ENCODE measurements at regions not wholly inside any gene's neighbourhood (a gene's known extent, or its start where the extent isn't known, plus 50 kb on each side); places are given as distances from the start of the nearest gene placed in this dataset.

DNA sequence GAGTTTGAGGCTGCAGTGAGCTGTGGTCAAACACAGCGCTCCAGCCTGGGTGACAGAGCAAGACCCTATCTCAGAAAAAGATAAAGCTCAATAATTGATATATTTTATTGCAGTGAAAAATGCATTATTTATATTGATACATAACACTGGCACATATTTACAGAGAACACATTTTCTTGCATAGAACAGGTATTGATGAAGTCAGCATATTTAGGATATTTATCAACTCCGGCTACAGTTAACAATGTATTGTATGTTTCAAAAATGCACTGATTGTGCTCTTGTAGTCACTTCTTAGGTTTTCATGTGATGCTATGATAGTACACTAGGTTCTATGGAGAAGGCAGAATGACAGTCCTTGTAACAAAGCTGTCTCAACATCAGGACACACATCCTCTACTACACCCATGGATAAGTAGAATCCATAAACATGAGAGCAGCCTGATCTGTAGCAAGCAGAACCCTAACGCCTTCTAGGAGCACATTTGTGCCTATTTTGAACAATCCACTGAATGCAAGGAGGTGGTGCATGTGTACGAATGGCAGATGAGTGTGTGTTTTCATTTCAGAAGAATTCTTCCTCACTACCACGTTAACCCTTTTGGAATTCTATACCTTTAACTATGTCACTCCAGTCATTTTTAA, 586.1 kb upstream of the CELF2 start:
- ATAC-seq (no peak), DNase-seq (no peak)
- Mint-ChIP-seq H3K9me3 (ENCODE audit: low read depth) (no peaks in the 10 kb centered on the region), H3K27ac (no peak overlapping the region), H3K27me3 (peaks cover 11% of the 10 kb centered on the region), H3K4me1 (peaks cover 3% of the 10 kb centered on the region), H3K4me3 (no peak overlapping the region), H3K36me3 (ENCODE audit: low read depth) (no peaks in the 10 kb centered on the region)
- ChIA-PET CTCF (no interaction called here), POLR2A (no interaction called here)
- intact Hi-C loops (cut with DNase I, micrococcal nuclease): no loop called here

DNA sequence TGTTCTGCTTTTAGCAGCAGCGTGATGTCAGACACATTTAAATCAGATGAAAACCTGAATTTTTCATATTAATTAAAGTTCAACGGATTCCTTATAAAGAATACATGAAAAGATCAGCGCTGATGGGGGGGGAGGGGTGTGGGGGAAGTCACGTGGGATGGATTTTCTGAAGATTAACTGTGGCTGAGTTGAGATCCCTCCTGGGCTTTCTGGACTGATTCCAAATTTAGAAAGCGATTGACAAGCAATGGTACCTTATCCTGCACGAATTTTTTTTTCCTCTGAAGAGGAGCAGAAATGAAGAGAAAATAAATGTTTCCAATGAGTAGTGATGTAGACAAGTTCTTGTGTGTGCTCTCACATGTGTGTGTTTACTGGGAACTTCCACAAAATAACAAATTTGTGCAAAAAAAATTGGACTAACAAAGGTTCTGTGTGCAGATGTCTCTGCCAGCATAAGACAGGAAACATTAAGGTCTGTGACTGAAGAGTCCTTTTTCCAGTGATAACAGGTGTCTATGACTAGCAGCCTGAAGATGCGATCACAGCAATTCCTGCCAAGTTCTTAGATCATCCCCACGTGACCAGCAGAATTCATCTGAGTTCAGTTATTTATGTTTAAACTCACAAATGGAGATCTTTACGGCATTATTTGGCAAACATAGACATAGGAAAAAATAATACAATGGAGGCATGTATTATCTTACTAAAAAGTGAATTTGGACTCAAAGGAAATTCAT, 585.2 kb upstream of the CELF2 start:
- no peaks in the 10 kb centered on the region for H3K9me3 Mint-ChIP-seq (ENCODE audit: low read depth)
- H3K27me3 Mint-ChIP-seq: peaks cover 11% of the 10 kb centered on the region
- intact Hi-C loops (cut with DNase I, micrococcal nuclease): no loop called here
- H3K36me3 Mint-ChIP-seq (ENCODE audit: low read depth): no peaks in the 10 kb centered on the region
- no peaks in the 10 kb centered on the region for H3K4me1 Mint-ChIP-seq
- ChIA-PET CTCF (no interaction called here), POLR2A (no interaction called here)
- no peak for ATAC-seq
- no peak overlapping the region for H3K4me3 Mint-ChIP-seq
- no peak overlapping the region for H3K27ac Mint-ChIP-seq
- DNase-seq: no peak

DNA sequence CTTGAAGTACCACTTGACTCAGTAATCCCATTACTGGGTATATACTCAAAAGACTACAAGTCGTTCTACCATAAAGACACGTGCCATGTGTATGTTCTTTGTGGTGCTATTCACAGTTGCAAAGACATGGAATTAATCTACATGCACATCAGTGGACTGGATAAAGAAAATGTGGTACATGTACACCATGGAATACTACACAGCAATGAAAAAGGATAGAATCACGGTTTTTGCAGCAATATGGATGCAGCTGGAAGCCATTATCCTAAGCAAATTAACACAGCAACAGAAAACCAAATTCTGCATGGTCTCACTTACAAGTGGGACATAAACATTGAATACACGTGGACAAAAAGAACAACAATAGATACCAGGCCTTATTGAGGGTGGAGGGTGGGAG, 583.4 kb upstream of the CELF2 start:
- intact Hi-C loops (cut with DNase I, micrococcal nuclease): no loop called here
- Mint-ChIP-seq H3K27ac (no peak overlapping the region), H3K4me1 (no peaks in the 10 kb centered on the region), H3K36me3 (ENCODE audit: low read depth) (no peaks in the 10 kb centered on the region), H3K4me3 (no peak overlapping the region), H3K9me3 (ENCODE audit: low read depth) (no peaks in the 10 kb centered on the region), H3K27me3 (peaks cover 18% of the 10 kb centered on the region)
- no peak for DNase-seq
- ChIA-PET POLR2A (no interaction called here), CTCF (no interaction called here)
- no peak for ATAC-seq

DNA sequence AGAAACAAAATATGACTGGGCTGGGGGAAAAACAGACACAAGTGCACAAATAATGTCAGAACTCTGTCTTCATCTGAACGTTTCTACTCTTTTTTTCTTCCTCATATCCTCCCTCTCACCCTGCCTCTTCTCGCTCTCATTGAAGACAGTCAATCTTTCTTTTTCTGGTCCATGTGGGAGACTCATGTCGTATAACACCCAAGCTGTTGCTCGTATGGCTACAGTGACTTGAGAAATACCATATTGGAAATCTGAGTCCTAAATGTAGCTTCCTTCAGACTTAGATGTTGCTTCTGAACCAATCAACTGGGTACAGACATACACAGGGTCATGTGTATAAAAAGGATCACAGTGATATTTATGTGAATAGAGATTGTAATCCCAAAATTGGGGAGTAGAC, 579.8 kb upstream of the CELF2 start:
- Mint-ChIP-seq H3K4me1 (no peaks in the 10 kb centered on the region), H3K27me3 (peaks cover 18% of the 10 kb centered on the region), H3K27ac (no peak overlapping the region), H3K4me3 (no peak overlapping the region), H3K36me3 (ENCODE audit: low read depth) (no peaks in the 10 kb centered on the region), H3K9me3 (ENCODE audit: low read depth) (no peaks in the 10 kb centered on the region)
- ATAC-seq (no peak), DNase-seq (no peak)
- intact Hi-C loops (cut with DNase I, micrococcal nuclease): no loop called here
- ChIA-PET POLR2A (no interaction called here), CTCF (no interaction called here)

DNA sequence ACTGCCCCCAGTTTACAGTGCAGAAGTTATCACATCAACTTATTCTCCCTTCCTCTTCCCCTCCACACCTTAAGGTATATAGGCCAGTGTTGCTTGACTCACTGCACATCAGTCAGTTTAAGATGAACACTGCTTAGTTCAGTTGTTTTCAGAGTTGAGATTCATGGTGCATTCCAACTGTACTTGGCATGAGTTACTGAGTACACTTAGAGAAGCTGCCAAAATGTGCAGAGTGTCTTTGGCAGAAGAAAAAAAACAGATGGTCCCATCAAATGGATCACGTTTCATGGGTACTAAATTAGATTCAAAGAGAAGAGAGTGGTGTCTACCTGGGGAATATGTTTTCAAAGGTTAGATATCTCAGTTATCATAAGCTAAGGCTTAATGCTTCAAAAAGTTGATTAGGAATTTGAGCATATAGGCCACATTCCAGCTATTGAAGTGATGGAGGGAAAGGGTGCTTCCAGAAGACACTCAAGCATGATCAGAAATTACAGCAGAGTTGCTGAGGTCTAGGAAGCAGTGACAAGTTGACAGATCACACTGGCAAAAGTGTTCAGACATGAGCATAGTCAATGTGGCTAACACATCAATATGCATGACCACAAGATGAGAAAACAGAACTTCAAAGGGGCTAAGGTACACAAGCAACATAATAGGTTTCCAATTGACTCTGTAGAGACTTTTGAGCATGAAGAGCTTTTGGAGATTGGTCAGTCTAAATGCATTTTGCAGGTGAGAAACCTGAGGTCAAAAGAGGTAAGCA, 579.2 kb upstream of the CELF2 start:
- no peak for DNase-seq
- Mint-ChIP-seq H3K27ac (no peak overlapping the region), H3K4me3 (no peak overlapping the region), H3K4me1 (no peaks in the 10 kb centered on the region), H3K27me3 (peaks cover 19% of the 10 kb centered on the region), H3K36me3 (ENCODE audit: low read depth) (no peaks in the 10 kb centered on the region), H3K9me3 (ENCODE audit: low read depth) (no peaks in the 10 kb centered on the region)
- ChIA-PET POLR2A (interaction anchor here (0.5 kb wide), 1 partner anchor 74 kb away, joined by 3 read pairs; no protein-coding TSS in a partner anchor), CTCF (interaction anchor here (0.8 kb wide), 1 partner anchor 27 kb away, joined by 6 read pairs; no protein-coding TSS in a partner anchor)
- intact Hi-C loops (cut with DNase I, micrococcal nuclease): no loop called here
- no peak for ATAC-seq

DNA sequence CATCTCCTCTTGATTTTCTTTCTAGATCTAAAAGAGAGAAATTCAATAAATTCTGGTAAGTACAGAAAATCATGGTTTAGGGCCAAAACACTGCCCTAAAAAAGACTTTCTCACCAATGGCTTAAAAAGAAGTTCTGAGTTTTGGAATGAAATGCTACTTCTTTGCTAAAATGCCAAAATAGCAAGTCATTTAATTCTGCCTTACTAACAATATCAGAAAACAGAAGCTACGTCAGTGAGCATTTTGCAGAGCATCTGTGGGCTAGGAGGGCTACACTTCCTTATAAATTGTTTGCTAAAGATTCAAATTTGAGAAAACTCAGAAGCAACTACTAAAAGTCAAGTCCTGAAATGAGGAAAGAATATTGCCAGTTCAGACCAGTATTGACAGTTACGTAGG, 560.8 kb upstream of the CELF2 start:
- intact Hi-C loops (cut with DNase I, micrococcal nuclease): no loop called here
- peaks cover 2% of the 10 kb centered on the region for H3K9me3 Mint-ChIP-seq (ENCODE audit: low read depth)
- no peaks in the 10 kb centered on the region for H3K4me1 Mint-ChIP-seq
- H3K36me3 Mint-ChIP-seq (ENCODE audit: low read depth): no peaks in the 10 kb centered on the region
- ChIA-PET CTCF (no interaction called here), POLR2A (no interaction called here)
- no peak overlapping the region for H3K4me3 Mint-ChIP-seq
- ATAC-seq: no peak
- no peak overlapping the region for H3K27ac Mint-ChIP-seq
- no peak for DNase-seq
- H3K27me3 Mint-ChIP-seq: peaks cover 12% of the 10 kb centered on the region

DNA sequence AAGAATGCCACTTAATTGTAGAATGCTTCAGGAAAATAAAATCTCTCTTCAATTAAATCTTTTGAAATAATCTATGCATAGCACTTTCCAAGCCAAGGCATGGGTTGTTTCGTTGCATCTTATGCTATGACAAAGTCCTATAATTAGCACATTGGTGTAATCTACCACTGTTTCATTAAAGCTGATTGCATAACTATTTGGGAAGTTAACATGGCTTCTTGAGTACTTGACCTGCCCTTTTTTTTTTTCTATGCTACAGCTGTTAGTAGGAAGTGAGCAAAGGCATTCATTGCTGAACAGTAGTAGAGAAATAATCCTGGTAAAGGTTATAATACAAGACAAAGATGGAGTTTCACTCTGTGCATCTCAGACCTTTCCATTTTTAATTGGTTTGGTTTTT, 557.2 kb upstream of the CELF2 start:
- ChIA-PET POLR2A (no interaction called here), CTCF (no interaction called here)
- intact Hi-C loops (cut with DNase I, micrococcal nuclease): no loop called here
- DNase-seq (no peak), ATAC-seq (no peak)
- Mint-ChIP-seq H3K4me3 (no peak overlapping the region), H3K36me3 (ENCODE audit: low read depth) (no peaks in the 10 kb centered on the region), H3K9me3 (ENCODE audit: low read depth) (no peaks in the 10 kb centered on the region), H3K27ac (no peak overlapping the region), H3K4me1 (no peaks in the 10 kb centered on the region), H3K27me3 (peaks cover 18% of the 10 kb centered on the region)

DNA sequence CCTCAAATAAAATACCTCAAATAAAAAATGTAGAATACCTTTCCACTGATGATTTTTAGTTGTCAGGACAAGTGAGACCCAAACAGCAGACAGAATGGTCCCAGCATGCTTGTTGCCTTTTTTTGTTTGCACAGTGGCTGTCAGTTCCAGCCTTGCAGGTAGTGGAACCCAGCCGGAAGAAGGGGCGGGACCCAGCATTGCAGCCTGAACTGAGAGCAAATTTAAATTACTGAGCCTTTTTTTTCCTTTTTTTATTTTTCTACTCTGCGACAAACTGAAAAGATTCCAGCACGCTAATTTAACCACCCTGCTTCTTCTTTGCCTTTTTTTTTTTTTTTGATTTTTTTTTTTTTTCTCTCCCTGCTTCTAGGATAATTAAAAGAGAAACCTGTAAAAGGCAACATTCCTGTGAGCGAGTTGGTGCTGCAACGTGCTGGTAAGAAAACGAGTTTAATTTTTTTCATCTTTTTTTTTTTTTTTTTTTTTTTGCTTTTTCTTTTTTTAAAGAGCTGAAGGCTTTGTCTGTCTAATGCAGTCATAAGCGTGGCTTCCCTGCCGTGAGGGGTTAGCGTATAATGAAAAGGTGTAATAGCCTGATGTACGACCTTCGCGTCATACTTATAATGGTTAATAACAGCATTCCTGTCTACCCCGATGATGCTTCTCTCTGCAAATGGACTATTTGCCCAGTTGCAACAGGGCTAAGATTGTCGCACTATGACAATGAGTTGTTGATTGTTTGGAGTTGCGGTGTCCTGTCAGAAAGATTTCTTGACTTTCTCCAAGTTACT, 555.3 kb upstream of the CELF2 start:
- peaks cover 21% of the 10 kb centered on the region for H3K27me3 Mint-ChIP-seq
- no peaks in the 10 kb centered on the region for H3K36me3 Mint-ChIP-seq (ENCODE audit: low read depth)
- H3K27ac Mint-ChIP-seq: no peak overlapping the region
- CTCF ChIA-PET: no interaction called here
- POLR2A ChIA-PET: no interaction called here
- H3K4me1 Mint-ChIP-seq: no peaks in the 10 kb centered on the region
- no peak overlapping the region for H3K4me3 Mint-ChIP-seq
- ATAC-seq: no peak
- H3K9me3 Mint-ChIP-seq (ENCODE audit: low read depth): no peaks in the 10 kb centered on the region
- no peak for DNase-seq
- intact Hi-C loops (cut with DNase I, micrococcal nuclease): no loop called here

DNA sequence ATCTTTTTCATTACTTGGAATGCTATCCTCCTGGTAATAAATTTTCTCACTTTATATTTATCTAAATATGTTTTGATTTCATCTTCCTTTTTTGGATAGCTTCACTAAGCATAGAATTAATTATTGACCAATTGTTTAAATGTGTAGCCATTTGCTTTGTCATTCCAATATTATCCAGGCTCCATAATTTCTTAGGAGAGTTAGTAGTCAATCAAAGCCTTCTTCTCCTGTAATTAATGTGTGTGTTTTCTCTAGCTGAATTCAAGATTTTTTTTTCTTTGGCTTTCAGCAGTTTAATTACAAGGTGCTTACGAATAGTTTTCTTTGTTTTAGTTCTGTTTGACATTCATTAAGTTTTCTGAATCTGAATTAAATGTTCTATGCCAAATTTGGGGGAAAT, 545.9 kb upstream of the CELF2 start:
- ATAC-seq (no peak), DNase-seq (no peak)
- ChIA-PET POLR2A (no interaction called here), CTCF (no interaction called here)
- no peaks in the 10 kb centered on the region for H3K36me3 Mint-ChIP-seq (ENCODE audit: low read depth)
- peaks cover 8% of the 10 kb centered on the region for H3K9me3 Mint-ChIP-seq (ENCODE audit: low read depth)
- H3K4me1 Mint-ChIP-seq: no peaks in the 10 kb centered on the region
- H3K4me3 Mint-ChIP-seq: no peak overlapping the region
- intact Hi-C loops (cut with DNase I, micrococcal nuclease): no loop called here
- H3K27ac Mint-ChIP-seq: no peak overlapping the region
- peaks cover 14% of the 10 kb centered on the region for H3K27me3 Mint-ChIP-seq

DNA sequence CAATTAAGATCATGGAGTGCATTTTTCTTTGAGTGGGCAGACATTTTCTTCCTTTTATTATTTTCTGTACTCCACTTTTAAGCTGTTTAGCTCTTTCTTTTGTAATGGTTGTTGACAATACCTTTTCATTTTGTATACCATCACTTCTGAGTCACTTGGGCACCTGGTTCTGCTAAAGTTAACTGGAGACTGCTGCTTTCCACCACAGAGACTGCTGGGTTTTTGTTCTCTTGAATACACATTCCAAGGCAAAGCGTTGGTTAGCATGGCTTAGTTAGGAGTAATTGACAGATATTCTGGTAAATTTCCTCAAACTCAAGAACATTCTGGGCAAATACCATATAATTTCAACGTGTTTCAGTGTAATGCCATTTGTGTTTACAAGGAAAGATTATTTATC, 541.9 kb upstream of the CELF2 start:
- ATAC-seq (no peak), DNase-seq (no peak)
- POLR2A ChIA-PET: no interaction called here

DNA sequence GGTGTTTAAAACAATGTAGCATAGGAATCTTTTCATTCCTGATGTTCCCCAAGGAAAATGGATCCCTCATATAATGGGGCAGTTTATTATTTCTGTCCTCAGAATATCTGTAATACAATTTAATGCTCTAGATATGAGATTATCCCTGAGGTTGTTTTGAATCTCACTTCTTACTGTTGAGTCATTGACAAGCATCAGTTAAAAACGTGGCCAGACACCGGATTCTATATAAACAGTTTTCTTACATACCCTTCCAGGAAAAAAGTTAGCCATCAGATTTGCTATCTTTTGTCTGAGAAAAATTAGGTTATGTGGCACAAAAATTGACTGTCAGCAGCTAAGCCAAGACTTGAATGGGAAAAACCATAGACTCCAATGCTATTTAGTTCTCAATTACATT, 539.8 kb upstream of the CELF2 start:
- intact Hi-C loops (cut with DNase I, micrococcal nuclease): no loop called here
- CTCF ChIA-PET: no interaction called here
- ATAC-seq: no peak
- Mint-ChIP-seq H3K4me1 (no peaks in the 10 kb centered on the region), H3K36me3 (ENCODE audit: low read depth) (no peaks in the 10 kb centered on the region), H3K27me3 (peaks cover 21% of the 10 kb centered on the region), H3K4me3 (no peak overlapping the region), H3K27ac (no peak overlapping the region), H3K9me3 (ENCODE audit: low read depth) (peaks cover 4% of the 10 kb centered on the region)
- no peak for DNase-seq
- POLR2A ChIA-PET: no interaction called here

More for the DNA sequence above, 541.9 kb upstream of the CELF2 start:
- intact Hi-C loops (cut with DNase I, micrococcal nuclease): no loop called here
- H3K4me1 Mint-ChIP-seq: no peaks in the 10 kb centered on the region
- peaks cover 9% of the 10 kb centered on the region for H3K27me3 Mint-ChIP-seq
- H3K9me3 Mint-ChIP-seq (ENCODE audit: low read depth): peaks cover 8% of the 10 kb centered on the region
- H3K4me3 Mint-ChIP-seq: no peak overlapping the region
- CTCF ChIA-PET: interaction anchor here (0.9 kb wide), 1 partner anchor 11 kb away, joined by 4 read pairs; no protein-coding TSS in a partner anchor
- H3K27ac Mint-ChIP-seq: no peak overlapping the region
- no peaks in the 10 kb centered on the region for H3K36me3 Mint-ChIP-seq (ENCODE audit: low read depth)
